ENCODE measurements at regions not wholly inside any gene's neighbourhood (a gene's known extent, or its start where the extent isn't known, plus 50 kb on each side); places are given as distances from the start of the nearest gene placed in this dataset.

DNA sequence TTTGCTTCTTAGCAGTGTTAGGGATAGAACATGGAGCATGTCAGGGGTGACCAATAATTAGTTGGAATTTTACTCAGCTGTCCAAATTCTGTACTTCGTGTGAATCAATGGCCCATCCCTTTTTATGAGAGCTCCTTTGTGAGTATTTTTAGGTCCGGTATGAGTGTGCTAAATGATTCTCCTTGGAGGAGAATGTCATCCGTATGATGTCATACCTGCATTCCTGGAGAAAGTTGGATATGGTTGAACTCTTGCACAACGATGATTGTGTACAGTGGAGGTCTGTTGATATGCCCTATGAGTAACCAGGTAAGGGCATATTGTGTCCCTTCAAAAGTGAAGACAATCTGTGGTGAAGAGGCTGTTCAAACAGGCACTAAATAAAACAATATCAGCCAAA lies 400.8 kb downstream of the GXYLT1 start:
- DNase-seq = no peak

- no peak for DNase-seq
These were observed 405.6 kb downstream of the GXYLT1 start for GRCh38 chr12:41739066-41739465.

DNA sequence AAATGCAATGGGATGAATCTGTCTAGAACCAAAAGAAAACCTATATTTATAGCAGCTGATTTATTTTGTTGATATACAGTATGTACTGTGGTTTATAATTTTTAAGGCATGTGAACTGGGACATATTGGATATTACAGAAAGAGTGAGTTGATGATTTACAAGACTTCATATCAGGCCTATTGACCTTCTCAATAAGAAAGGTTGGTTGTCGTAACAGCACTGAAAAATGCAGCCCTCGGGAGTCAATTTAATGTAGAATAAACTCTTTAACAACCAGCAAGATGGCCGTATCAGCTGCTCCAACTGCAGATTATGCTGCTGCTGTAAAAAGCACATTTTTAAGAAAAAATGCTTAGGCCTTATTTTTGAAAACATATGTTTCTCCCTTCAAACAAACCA lies 407.3 kb downstream of the GXYLT1 start:
- DNase-seq = no peak

- no peak for DNase-seq
These were observed 408.2 kb downstream of the GXYLT1 start for GRCh38 chr12:41736436-41736835.

- DNase-seq = no peak
These were observed 413.0 kb downstream of the GXYLT1 start for GRCh38 chr12:41731691-41732090.

DNA sequence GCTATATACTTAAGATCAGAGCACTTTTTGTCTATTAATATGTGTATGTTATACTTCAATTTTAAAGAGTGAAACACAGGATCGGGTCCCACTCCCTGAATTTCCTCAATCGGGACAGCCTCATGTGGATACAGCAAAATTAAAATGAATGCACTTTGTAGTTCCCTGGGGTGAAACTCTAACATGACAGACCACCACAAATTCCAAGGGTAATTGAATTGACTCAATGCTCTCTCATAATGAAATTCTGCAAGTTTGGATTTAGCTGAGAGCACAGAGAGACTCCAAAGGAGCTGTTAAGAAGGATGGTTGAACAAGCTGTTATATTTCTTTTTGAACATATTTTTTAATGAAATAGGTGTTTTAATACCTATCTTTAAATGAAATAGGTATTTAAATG lies 413.6 kb downstream of the GXYLT1 start:
- DNase-seq = no peak

DNA sequence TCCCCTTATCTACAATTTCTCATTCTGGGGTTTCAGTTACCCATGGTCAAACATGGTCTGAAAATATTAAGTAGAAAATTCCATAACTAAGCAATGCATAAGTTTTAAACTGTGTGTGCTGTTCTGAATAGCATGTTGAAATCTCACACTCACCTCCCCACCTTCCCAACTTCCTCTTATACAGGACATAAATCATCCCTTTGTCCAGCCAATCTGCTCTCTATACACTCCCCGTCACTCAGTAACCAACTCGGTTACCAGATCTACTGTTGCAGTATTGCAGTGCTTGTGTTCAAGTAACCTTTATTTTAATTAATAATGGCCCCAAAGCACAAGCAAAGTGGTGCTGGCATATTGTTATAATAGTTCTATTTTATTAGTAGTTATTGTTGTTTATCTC lies 420.5 kb downstream of the GXYLT1 start:
- DNase-seq = peak; percentile 89

GRCh38 chr12:41719214-41719613 lies 425.5 kb downstream of the GXYLT1 start:
- DNase-seq = no peak

DNA sequence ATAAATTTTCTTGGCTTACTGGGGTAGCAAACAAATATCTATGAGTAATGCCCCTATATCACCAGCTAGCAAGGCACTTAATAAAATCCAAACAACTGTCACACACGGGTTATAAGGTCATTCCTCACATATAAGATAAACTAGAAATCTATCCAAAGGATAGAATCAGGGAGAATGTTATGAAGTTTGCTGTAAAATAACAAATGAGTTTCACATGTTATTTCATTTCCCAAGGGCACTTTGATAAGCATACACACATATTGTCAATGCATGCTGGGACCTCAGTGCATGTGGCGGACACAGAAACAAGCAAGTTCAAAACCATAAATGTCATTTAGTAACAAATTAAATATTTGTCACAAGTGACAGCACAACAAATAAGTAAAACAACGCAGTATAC lies 429.4 kb downstream of the GXYLT1 start:
- no peak for DNase-seq

DNA sequence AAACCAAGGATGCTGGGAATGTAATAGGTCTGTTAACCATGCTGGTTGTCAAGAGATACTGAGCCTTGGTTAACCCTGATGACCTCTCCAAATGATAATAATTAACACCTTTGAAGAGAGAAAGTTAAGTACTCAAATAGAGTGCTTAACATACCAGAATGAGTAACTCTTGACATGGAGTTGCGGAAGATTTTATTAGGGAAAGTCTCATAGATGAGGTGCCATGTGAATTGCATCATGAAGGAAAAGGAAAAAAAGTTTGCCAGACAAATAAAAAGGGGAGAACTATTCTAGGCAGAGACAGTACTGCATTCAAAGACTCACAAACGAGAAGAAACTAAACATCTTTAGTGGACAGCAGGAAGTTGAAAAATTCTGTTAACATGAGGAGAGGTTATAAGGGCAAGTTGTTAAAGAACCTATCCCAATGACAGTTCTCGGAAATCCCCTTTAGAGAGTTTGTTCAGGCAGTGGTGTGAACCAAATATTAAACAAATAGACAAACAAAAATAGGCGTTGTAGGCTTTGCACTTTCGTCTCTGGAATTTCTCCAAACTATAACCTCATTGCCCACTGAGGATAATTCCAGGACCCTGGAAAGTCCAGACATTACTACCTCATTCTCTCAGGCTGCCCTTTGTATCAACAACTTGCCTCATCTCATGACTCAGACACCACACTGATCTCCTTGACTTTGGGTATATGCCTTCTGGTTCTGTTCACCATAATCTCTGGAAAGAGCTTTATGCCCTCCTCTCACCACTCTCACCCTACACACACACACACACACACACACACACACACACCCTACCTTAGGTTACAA lies 435.0 kb downstream of the GXYLT1 start:
- no peak for DNase-seq

DNA sequence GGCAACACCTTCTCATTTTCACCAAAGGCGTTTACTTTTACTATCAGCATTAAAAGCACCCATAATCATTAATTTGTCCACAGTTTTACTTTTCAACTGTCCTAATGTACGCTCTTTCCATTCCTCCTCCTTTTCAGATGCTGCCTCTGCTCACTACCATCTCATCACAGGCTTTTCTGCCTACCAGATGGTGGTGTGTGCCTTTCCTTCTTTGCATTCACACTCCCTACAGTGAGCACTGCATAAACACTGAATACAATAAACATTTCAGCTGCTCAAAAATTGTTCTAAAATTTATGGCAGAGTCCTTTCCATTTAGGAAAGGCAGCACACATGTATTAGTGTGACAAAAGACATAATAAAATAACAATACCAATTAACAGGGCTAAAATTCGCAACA lies 435.7 kb downstream of the GXYLT1 start:
- no peak for DNase-seq

DNA sequence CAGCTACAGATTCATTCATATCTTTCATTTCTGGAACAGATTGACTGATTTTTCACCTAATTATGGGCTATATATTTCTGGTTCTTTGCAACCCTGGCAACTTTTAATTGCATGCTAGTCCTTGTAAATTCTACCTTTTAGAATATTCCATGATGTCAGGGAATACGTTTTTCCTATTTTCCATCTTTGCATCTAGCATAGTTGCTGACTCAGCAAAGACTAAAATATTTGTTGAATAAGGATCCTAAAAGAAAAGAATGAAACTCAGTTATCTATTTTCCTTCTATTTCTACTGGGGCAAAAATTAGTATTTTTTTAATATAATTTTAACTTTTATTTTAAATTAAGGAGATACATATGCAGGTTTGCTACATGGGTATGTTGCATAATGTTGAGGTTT lies 438.3 kb downstream of the GXYLT1 start:
- DNase-seq = no peak

DNA sequence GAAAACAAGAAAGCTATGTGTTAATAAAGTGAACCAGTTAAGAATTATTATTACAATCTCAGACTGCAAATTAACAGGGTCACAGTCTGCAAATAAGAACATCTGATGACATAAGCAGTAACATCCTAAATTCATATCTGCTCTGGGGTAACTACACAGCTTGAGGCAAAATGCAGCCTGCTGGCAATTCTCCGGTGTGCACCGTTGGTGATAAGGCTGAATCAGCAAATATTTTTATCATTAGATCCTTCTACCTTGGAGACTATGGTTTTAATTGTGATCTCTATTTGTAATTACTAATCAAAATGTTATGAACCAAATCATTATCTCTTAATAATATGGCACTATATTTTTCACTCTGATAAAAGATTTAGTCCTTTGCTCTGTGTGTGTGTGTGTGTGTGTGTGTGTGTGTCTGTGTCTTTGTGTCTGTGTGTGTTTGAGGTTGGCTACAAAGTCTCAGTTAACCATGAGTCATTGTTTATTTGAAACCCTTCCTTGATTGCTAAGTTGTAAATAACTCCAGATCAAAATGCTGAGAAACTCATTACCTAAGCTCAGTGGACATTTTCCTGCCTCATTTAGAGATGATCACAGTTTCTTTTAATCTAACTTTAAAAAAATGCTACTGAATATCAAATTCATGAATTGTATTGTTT lies 442.6 kb downstream of the GXYLT1 start:
- DNase-seq = peak; percentile 60

- no peak for DNase-seq
These were observed 443.7 kb downstream of the GXYLT1 start for GRCh38 chr12:41700940-41701339.

DNA sequence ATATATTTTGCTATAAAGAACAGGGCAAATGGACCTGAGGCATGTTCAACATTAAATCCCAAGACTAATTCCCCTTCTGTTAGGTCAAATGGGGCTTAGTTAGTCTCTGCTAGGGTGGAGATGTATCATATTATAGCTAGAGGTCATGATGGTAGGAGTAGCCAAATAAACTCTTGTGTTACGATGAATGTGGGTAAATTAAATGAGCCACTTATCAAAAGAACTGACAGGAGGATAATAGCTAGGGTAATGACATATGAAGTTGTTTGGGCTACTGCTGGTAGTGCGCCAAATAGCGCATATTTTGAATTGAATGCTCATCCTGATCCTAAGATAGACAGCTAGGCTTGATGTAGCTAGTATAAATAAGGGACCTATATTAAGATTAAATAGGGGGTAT lies 445.0 kb downstream of the GXYLT1 start:
- no peak for DNase-seq

- peak; percentile 65 for DNase-seq
These were observed 447.5 kb downstream of the GXYLT1 start for GRCh38 chr12:41697161-41697560.

GRCh38 chr12:41684997-41685396 lies 459.7 kb downstream of the GXYLT1 start:
- DNase-seq = no peak

GRCh38 chr12:41683513-41684240 lies 461.0 kb downstream of the GXYLT1 start:
- DNase-seq = no peak

- no peak for DNase-seq
These were observed 461.7 kb downstream of the GXYLT1 start for GRCh38 chr12:41683023-41683422.

GRCh38 chr12:41681898-41682297 lies 462.8 kb downstream of the GXYLT1 start:
- DNase-seq = no peak

DNA sequence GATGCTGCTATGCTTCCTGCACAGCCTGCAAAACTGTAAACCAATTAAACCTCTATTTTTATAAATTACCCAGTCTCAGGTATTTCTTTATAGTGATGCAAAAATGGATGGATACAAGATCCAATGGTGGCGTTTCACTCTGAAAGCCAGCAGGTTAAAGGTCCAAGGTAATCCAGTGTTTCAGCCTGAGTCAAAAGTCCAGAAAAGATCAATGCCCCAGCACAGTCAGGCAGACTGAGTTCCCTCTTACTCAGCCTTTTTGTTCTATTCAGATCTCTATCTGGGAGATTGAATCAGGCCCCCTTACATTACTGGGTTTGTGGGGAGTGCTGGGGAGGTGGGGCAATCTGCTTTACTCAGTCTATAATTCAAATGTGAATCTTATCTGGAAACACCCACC lies 464.5 kb downstream of the GXYLT1 start:
- no peak for DNase-seq

DNA sequence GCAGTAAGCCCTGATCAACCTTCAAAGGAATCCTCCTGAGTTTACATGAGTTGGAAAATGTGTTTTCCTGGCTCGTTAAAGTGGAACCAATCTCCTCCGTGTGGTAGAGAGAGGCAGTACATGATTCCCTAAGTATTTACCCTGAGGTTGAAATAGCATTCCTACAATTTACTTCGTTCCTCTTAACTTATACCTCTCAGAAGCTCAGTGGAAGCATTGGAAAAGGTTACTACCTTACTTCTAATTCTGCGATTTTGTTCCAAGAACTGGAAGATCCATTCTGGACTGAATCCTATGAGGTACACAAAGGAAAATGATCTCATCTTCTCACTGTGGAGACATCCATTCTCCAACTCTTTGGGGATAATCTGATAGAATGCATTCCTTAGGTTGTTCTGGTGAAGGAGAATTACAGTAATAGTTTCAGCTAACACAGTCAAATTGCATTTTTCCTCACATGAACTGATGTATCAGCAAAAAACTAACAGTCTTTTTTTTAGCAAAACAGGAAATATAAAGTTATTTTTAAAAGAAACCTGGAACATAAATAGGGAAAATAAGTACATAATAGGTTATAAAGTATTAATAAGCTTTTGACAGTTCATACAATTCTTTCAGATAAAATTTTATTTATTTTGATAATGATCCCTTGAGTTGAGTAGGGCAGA lies 475.6 kb downstream of the PDZRN4 start:
- DNase-seq = peak; percentile 74

DNA sequence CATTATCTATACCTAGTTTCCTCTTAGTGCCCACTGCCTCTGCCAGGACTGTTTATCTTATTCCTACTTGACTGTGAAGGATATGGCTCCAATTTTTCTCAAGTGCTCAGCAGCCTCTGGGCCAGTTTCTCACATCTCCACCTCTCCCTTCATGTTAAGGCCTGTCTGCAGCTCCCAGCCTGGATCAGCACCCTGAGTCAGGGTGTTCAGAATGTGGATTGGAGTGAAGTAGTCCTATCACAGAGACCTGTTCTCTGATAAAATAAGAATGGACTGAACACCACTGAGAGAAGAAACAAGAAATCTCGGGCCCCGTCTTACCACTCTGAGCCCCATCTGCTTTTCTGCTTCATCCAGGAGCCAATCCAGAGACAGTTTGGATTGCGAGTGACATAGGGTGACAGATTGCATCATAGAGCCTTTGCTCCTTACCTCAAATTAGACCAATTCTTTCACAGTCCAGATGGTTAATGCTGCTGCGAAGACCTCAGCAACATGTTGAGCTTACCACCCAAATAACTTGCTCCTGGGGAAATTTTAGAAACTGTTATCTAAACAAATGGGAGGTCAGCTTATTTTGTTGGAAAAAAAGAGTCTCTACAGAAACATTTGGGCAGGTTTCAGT lies 473.1 kb downstream of the PDZRN4 start:
- no peak for DNase-seq

All from OCI-M1 (cell line).